Suprapubic skin (tissue), 4 donors: ENCODE measurements at regions not wholly inside any gene's neighbourhood (a gene's known extent, or its start where the extent isn't known, plus 50 kb on each side); places are given as distances from the start of the nearest gene placed in this dataset.

Experiments used
- CTCF ChIP-seq, 2 donors: fragments of 200-600 bp in 1 of 2; fragments of 450-650 bp in 1 of 2; sonication (generic) in 1 of 2; IDR thresholded peaks; one replicate each; pipeline ENCODE4 v1.5.1; 2016 to 2019; ENCODE audit warnings: antibody characterized with exemption in 2 of 2, mild to moderate bottlenecking in 1 of 2, moderate library complexity in 1 of 2
- EP300 ChIP-seq: sonication (generic); formaldehyde crosslinking; IDR thresholded peaks from one replicate; pipeline ENCODE4 v1.6.1; 2017; ENCODE audit warnings: antibody characterized with exemption
- POLR2A ChIP-seq, 2 donors: fragments of 450-650 bp; IDR thresholded peaks; one replicate each; pipeline ENCODE4 v1.6.1; 2017; ENCODE audit warnings: antibody characterized with exemption in 2 of 2, mild to moderate bottlenecking in 2 of 2, moderate library complexity in 2 of 2
- POLR2AphosphoS5 ChIP-seq, 3 donors: sonication (generic); formaldehyde crosslinking; IDR thresholded peaks; one replicate each; pipeline ENCODE4 v1.6.1; 2017; ENCODE audit warnings: antibody characterized with exemption in 3 of 3

DNA sequence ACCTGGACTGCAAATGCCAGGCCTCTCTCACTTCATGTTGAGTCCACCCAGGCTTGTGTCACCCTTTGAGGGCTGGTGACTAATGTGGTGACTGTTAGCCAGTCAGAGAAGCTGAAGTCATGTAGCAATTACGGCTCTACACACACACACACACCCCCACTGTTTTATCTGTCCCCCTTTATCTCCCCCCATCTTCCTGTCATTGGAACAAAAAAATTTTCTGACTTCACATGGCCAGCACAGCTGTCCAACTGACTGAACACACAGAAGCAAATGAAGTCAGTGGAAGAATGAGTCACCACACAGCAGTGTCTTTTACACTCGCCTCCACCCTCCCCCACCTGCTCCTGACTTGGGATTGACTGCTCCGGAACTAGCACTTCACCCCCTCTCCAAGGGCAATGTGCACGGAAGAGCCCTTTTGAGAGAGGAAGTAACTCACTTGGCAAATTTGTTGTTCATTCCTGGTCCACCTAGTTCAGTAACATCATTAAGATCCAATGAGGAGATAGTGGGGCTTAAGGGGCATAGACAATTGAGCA lies 198.0 kb downstream of the RNF144B start:
- TF ChIP-seq CTCF (IDR thresholded peaks at IDR 0.05) = no peak
- TF ChIP-seq POLR2A (IDR thresholded peaks at IDR 0.05) = no peak
- no peak for TF ChIP-seq POLR2AphosphoS5 (IDR thresholded peaks at IDR 0.05)
- TF ChIP-seq EP300 = no peak
